ENCODE measurements at regions not wholly inside any gene's neighbourhood (a gene's known extent, or its start where the extent isn't known, plus 50 kb on each side); places are given as distances from the start of the nearest gene placed in this dataset.

- no peak for FAIRE-seq
- CTCF ChIA-PET = interaction anchor here (1.3 to 1.6 kb wide), 3 partner anchors 10 to 573 kb away, joined by 3 to 4 read pairs (median 3); no protein-coding TSS in a partner anchor
- H3K4me2 ChIP-seq = no peak overlapping the region; the same call in 2 of the 3 replicates
Observed at GRCh38 chr20:23159256-23159946, 73.3 kb upstream of the CD93 start.

GRCh38 chr20:23157734-23158133 is 71.6 kb upstream of the CD93 start:
- DNase-seq (ENCODE audit: low read depth in 1 of 2, low spot score in 1 of 2) (no peak), FAIRE-seq (no peak), ATAC-seq (no peak)
- H3K27ac ChIP-seq = peak overlapping the region in 1 of 2 experiments; percentile 18; a peak in 1 of 6 replicates
- ChIA-PET CTCF (interaction anchor here (0.5 to 1.7 kb wide), 5 partner anchors 8 to 1805 kb away, joined by 3 to 6 read pairs (median 4); no protein-coding TSS in a partner anchor), POLR2A (interaction anchor here (1.3 kb wide), 1 partner anchor 193 kb away, joined by 3 read pairs; the partner anchor contains the start of gene NXT1)
- no peaks in the 10 kb centered on the region for H3K9me3 ChIP-seq
- TF ChIP-seq CHD2 (IDR thresholded peaks at IDR 0.05; ENCODE audit: low read length, partially characterized antibody) (no peak), MAX (IDR thresholded peaks at IDR 0.05) (no peak), CBX8 (IDR thresholded peaks at IDR 0.05) (no peak), KDM1A (IDR thresholded peaks at IDR 0.05; ENCODE audit: low read depth) (no peak), RCOR1 (IDR thresholded peaks at IDR 0.05; ENCODE audit: low read depth, low read length) (no peak), FOSB (CRISPR knock-in tag; IDR thresholded peaks at IDR 0.05) (no peak)
- 93% methylated on average over 15 of the region's 15 CpGs for WGBS (ENCODE audit: missing lambda C conversion rate)
- H3K4me2 ChIP-seq = no peak overlapping the region
- no peak overlapping the region for H3K4me3 ChIP-seq
- peaks cover 29% of the 10 kb centered on the region for H3K4me1 ChIP-seq

More at GRCh38 chr20:23159256-23159946, 73.3 kb upstream of the CD93 start:
- ATAC-seq (no peak), DNase-seq (ENCODE audit: low read depth in 1 of 2, low spot score in 1 of 2) (no peak)
- Histone ChIP-seq H3K27ac (peak overlapping the region in 1 of 2 experiments; percentile 22; a peak in 1 of 6 replicates), H3K4me3 (no peak overlapping the region), H3K4me1 (peaks cover 29% of the 10 kb centered on the region), H3K9me3 (no peaks in the 10 kb centered on the region)
- no peak for TF ChIP-seq RARB (CRISPR knock-in tag; IDR thresholded peaks at IDR 0.05)
- no peak for TF ChIP-seq RAD21 (conservative IDR thresholded peaks at IDR 0.05 in 1 of 2, IDR thresholded peaks at IDR 0.05 in 1 of 2)
- TF ChIP-seq HES2 (IDR thresholded peaks at IDR 0.05) = no peak
- no peak for TF ChIP-seq CEBPB (IDR thresholded peaks at IDR 0.05)
- TF ChIP-seq REST (IDR thresholded peaks at IDR 0.05) = no peak
- TF ChIP-seq RCOR1 (IDR thresholded peaks at IDR 0.05; ENCODE audit: low read depth, low read length) = no peak
- 77% methylated on average over 3 of the region's 3 CpGs for WGBS (ENCODE audit: missing lambda C conversion rate)
- POLR2A ChIA-PET = no interaction called here

- H3K4me3 ChIP-seq = no peak overlapping the region
- POLR2A ChIA-PET = no interaction called here
- FAIRE-seq = no peak
- 91% methylated on average over 5 of the region's 5 CpGs for WGBS (ENCODE audit: missing lambda C conversion rate)
- no peaks in the 10 kb centered on the region for H3K9me3 ChIP-seq
- H3K27ac ChIP-seq = peak overlapping the region; percentile 58 to 79; a peak in 5 of 6 replicates
- H3K4me2 ChIP-seq = no peak overlapping the region; the same call in 2 of the 3 replicates
- DNase-seq (ENCODE audit: low read depth in 1 of 2, low spot score in 1 of 2) = no peak
- peaks cover 32% of the 10 kb centered on the region for H3K4me1 ChIP-seq
- ATAC-seq = no peak
- TF ChIP-seq CBX2 (IDR thresholded peaks at IDR 0.05; ENCODE audit: borderline replicate concordance, low read depth) (no peak), KDM5A (IDR thresholded peaks at IDR 0.05) (no peak), NPAS2 (CRISPR knock-in tag; IDR thresholded peaks at IDR 0.05; ENCODE audit: borderline replicate concordance) (no peak), TP53 (CRISPR knock-in tag; IDR thresholded peaks at IDR 0.05) (no peak), ZSCAN20 (CRISPR knock-in tag; IDR thresholded peaks at IDR 0.05) (no peak), PHF8 (IDR thresholded peaks at IDR 0.05; ENCODE audit: borderline replicate concordance, low read depth) (no peak), NFE2L2 (conservative IDR thresholded peaks at IDR 0.05; ENCODE audit: low read length) (no peak), HES2 (IDR thresholded peaks at IDR 0.05) (no peak), HOXA7 (CRISPR knock-in tag; IDR thresholded peaks at IDR 0.05) (no peak), ZC3H11A (IDR thresholded peaks at IDR 0.05) (no peak), ZFP36 (IDR thresholded peaks at IDR 0.05; ENCODE audit: borderline replicate concordance, partially characterized antibody) (no peak)
- CTCF ChIA-PET = interaction anchor here (0.9 to 1.7 kb wide), 4 partner anchors 8 to 184 kb away, joined by 3 to 4 read pairs (median 3); no protein-coding TSS in a partner anchor
Observed at GRCh38 chr20:23156842-23157423, 70.8 kb upstream of the CD93 start.
